NCI-H748 treated with DMSO at 0.1 percent for 48 hours (cell line): ENCODE measurements at regions not wholly inside any gene's neighbourhood (a gene's known extent, or its start where the extent isn't known, plus 50 kb on each side); places are given as distances from the start of the nearest gene placed in this dataset.
"Not testable (repeated sequence)": the region's sequence is repeated elsewhere in the genome, so short reads cannot be mapped to it uniquely, and the experiment has no call there.

Experiments used
- DNase-seq: peaks from one replicate; lab custom pipeline; 2025; lab: John Stamatoyannopoulos, UW

- DNase-seq, result no peak
These were observed 73.7 kb upstream of the H2AZ1 start for GRCh38 chr4:100023800-100024199.

GRCh38 chr4:100022792-100023222 lies 72.7 kb upstream of the H2AZ1 start:
- DNase-seq, result peak; percentile 57

GRCh38 chr4:100019821-100020220 lies 69.7 kb upstream of the H2AZ1 start:
- DNase-seq, result no peak

- no peak for DNase-seq
These were observed 67.7 kb upstream of the H2AZ1 start for GRCh38 chr4:100017637-100018310.

GRCh38 chr4:100016191-100016590 lies 66.1 kb upstream of the H2AZ1 start:
- DNase-seq, result no peak

- DNase-seq, result no peak
These were observed 64.5 kb upstream of the H2AZ1 start for GRCh38 chr4:100014616-100015015.

- DNase-seq, result no peak
These were observed 59.4 kb upstream of the H2AZ1 start for GRCh38 chr4:100009490-100009889.

GRCh38 chr4:100008048-100008447 lies 58.0 kb upstream of the H2AZ1 start:
- no peak for DNase-seq

GRCh38 chr4:100006161-100006560 lies 56.1 kb upstream of the H2AZ1 start:
- DNase-seq, result not testable (repeated sequence)
